PFSK-1 (cell line): ENCODE measurements at regions not wholly inside any gene's neighbourhood (a gene's known extent, or its start where the extent isn't known, plus 50 kb on each side); places are given as distances from the start of the nearest gene placed in this dataset.

Experiments used
- POLR2AphosphoS5 ChIP-seq: IDR thresholded peaks from 2 replicates; pipeline ENCODE4 v1.6.1; 2012; ENCODE audit warnings: low read depth, mild to moderate bottlenecking, control low read depth, low read length, moderate library complexity
- REST ChIP-seq, 2 experiments: IDR thresholded peaks; 2 replicates each; pipeline versions ENCODE4 v1.6.1 to v1.8.0; 2011 to 2012; ENCODE audit warnings: low read depth in 2 of 2, low read length in 2 of 2, control low read depth in 1 of 2, inconsistent platforms in 1 of 2, mild to moderate bottlenecking in 1 of 2, moderate library complexity in 1 of 2; ENCODE audit not compliant: insufficient read depth in 1 of 2
- SIN3A ChIP-seq: IDR thresholded peaks from 2 replicates; pipeline ENCODE4 v1.6.1; 2012; ENCODE audit warnings: mild to moderate bottlenecking, low read length, moderate library complexity, borderline replicate concordance; ENCODE audit not compliant: insufficient read depth
- TAF1 ChIP-seq: IDR thresholded peaks from 2 replicates; pipeline ENCODE4 v1.6.1; 2012; ENCODE audit warnings: low read length, control low read depth, borderline replicate concordance; ENCODE audit not compliant: insufficient read depth

GRCh38 chr2:194332799-194333490, 1324.1 kb upstream of the SLC39A10 start:
- TF ChIP-seq POLR2AphosphoS5 = no peak
- no peak for TF ChIP-seq REST (IDR thresholded peaks at IDR 0.05; ENCODE audit: insufficient read depth in 1 of 2, low read depth in 2 of 2, low read length in 2 of 2)
- no peak for TF ChIP-seq SIN3A
- TF ChIP-seq TAF1 = no peak
